K562 (cell line): ENCODE measurements at regions not wholly inside any gene's neighbourhood (a gene's known extent, or its start where the extent isn't known, plus 50 kb on each side); places are given as distances from the start of the nearest gene placed in this dataset.

Experiments
- ATF1 ChIP-seq, 2 experiments: fragments of 450-650 bp in 1 of 2; IDR thresholded peaks; 2 replicates each; pipeline ENCODE4 v1.6.1; 2016; ENCODE audit warnings: missing compliant biosample characterization in 1 of 2, missing genetic modification characterization in 1 of 2
- BDP1 ChIP-seq: IDR thresholded peaks from 3 replicates; pipeline ENCODE4 v1.6.1; 2011; ENCODE audit not compliant: insufficient read length, insufficient read depth
- CGGBP1 ChIP-seq: fragments of 250-450 bp; sonication (Bioruptor Pico); IDR thresholded peaks from 2 replicates; pipeline ENCODE4 v1.9.0; 2021; ENCODE audit warnings: mild to moderate bottlenecking
- CHCHD3 ChIP-seq: fragments of 250-450 bp; sonication (Bioruptor Pico); IDR thresholded peaks from 2 replicates; pipeline ENCODE4 v2.1.2; 2022; ENCODE audit warnings: mild to moderate bottlenecking
- DDX20 ChIP-seq: fragments of 450-650 bp; IDR thresholded peaks from 2 replicates; pipeline ENCODE4 v1.6.1; 2016; ENCODE audit warnings: missing genetic modification characterization, low read depth, mild to moderate bottlenecking, missing compliant biosample characterization, moderate library complexity
- ELF1 ChIP-seq: fragments of 200-800 bp; sonication (Bioruptor generic); IDR thresholded peaks from 2 replicates; pipeline ENCODE4 v1.6.1; 2016; ENCODE audit warnings: missing genetic modification characterization, missing compliant biosample characterization
- ETS2 ChIP-seq: IDR thresholded peaks from 2 replicates; pipeline ENCODE4 v1.6.1; 2016; ENCODE audit warnings: borderline replicate concordance, missing genetic modification characterization, mild to moderate bottlenecking, moderate library complexity, missing compliant biosample characterization; ENCODE audit not compliant: poor library complexity, severe bottlenecking
- HDAC6 ChIP-seq: IDR thresholded peaks from 2 replicates; pipeline ENCODE4 v1.6.1; 2012; ENCODE audit warnings: low read depth, mild to moderate bottlenecking, control low read depth, inconsistent platforms, low read length, moderate library complexity
- HIVEP1 ChIP-seq: fragments of 250-450 bp; sonication (Bioruptor Pico); IDR thresholded peaks from 2 replicates; pipeline ENCODE4 v1.4.0; 2020; ENCODE audit warnings: mild to moderate bottlenecking
- LCOR ChIP-seq: sonication (generic); formaldehyde crosslinking; IDR thresholded peaks from 2 replicates; pipeline ENCODE4 v1.8.0; 2022; ENCODE audit warnings: mild to moderate bottlenecking, missing genetic modification reagents
- MAFG ChIP-seq: fragments of 450-650 bp; conservative IDR thresholded peaks from 2 replicates; pipeline ENCODE4 v1.6.1; 2016; ENCODE audit warnings: missing genetic modification characterization, missing compliant biosample characterization
- MCM7 ChIP-seq, 2 experiments: fragments of 450-650 bp; IDR thresholded peaks; 2 replicates each; pipeline ENCODE4 v1.6.1; 2016 to 2018
- NCOA2 ChIP-seq, 2 experiments: fragments of 450-650 bp; IDR thresholded peaks; 2 replicates each; pipeline ENCODE4 v1.6.1; 2018; ENCODE audit warnings: mild to moderate bottlenecking in 2 of 2, moderate library complexity in 1 of 2; ENCODE audit not compliant: partially characterized antibody in 2 of 2
- NR4A1 ChIP-seq, 2 experiments: fragments of 250-450 bp in 1 of 2; fragments of 450-650 bp in 1 of 2; sonication (Bioruptor Pico) in 1 of 2; IDR thresholded peaks; 2 replicates each; pipeline versions ENCODE4 v1.4.0 to v1.6.1; 2016 to 2020; ENCODE audit warnings: mild to moderate bottlenecking in 2 of 2, missing compliant biosample characterization in 1 of 2, missing genetic modification characterization in 1 of 2, moderate library complexity in 1 of 2
- PCBP1 ChIP-seq: fragments of 200-400 bp; formaldehyde crosslinking; IDR thresholded peaks from 2 replicates; pipeline ENCODE4 v1.6.1; 2018; ENCODE audit warnings: mild to moderate bottlenecking, low read depth, low read length; ENCODE audit not compliant: poor library complexity, severe bottlenecking
- SMARCA5 ChIP-seq: fragments of 450-650 bp; IDR thresholded peaks from 2 replicates; pipeline ENCODE4 v1.6.1; 2016
- SP1 ChIP-seq: sonication (generic); formaldehyde crosslinking; IDR thresholded peaks from 2 replicates; pipeline ENCODE4 v1.8.1; 2022; ENCODE audit warnings: mild to moderate bottlenecking, missing genetic modification reagents
- TAF1 ChIP-seq: IDR thresholded peaks from 2 replicates; pipeline ENCODE4 v1.6.1; 2011; ENCODE audit warnings: mild to moderate bottlenecking, low read length, moderate library complexity; ENCODE audit not compliant: insufficient read depth, control insufficient read depth, severe bottlenecking; ENCODE audit errors: extremely low read depth
- TEAD2 ChIP-seq: fragments of 450-650 bp; IDR thresholded peaks from 2 replicates; pipeline ENCODE4 v1.6.1; 2016; ENCODE audit warnings: missing genetic modification characterization, control low read depth, missing compliant biosample characterization
- ZC3H11A ChIP-seq: IDR thresholded peaks from 2 replicates; pipeline ENCODE4 v1.6.1; 2012; ENCODE audit warnings: low read depth, low read length, improper control_type of control experiment
- ZFPM2 ChIP-seq: fragments of 250-450 bp; sonication (Bioruptor Pico); IDR thresholded peaks from 2 replicates; pipeline ENCODE4 v1.5.1; 2022; ENCODE audit warnings: mild to moderate bottlenecking
- ZKSCAN3 ChIP-seq: fragments of 250-450 bp; sonication (Bioruptor Pico); IDR thresholded peaks from 2 replicates; pipeline ENCODE4 v1.4.0; 2020
- ZKSCAN8 ChIP-seq: fragments of 200-800 bp; sonication (Bioruptor generic); IDR thresholded peaks from 2 replicates; pipeline ENCODE4 v1.6.1; 2016; ENCODE audit warnings: missing genetic modification characterization, missing compliant biosample characterization
- ZNF121 ChIP-seq: sonication (generic); formaldehyde crosslinking; conservative IDR thresholded peaks from 2 replicates; pipeline ENCODE4 v1.8.0; 2022; ENCODE audit warnings: missing genetic modification reagents
- ZNF184 ChIP-seq: sonication (generic); formaldehyde crosslinking; IDR thresholded peaks from 2 replicates; pipeline ENCODE4 v1.5.0; 2020; ENCODE audit warnings: missing genetic modification reagents
- ZNF408 ChIP-seq: fragments of 250-450 bp; sonication (Bioruptor Pico); IDR thresholded peaks from 2 replicates; pipeline ENCODE4 v1.4.0; 2020; ENCODE audit warnings: low read depth, mild to moderate bottlenecking, moderate library complexity
- TF ChIP-seq, protein P1 (sequence below), 2 experiments: fragments of 450-650 bp; IDR thresholded peaks; 2 replicates each; pipeline ENCODE4 v1.6.1; 2018; ENCODE audit warnings: mild to moderate bottlenecking in 2 of 2, low read depth in 1 of 2; ENCODE audit not compliant: partially characterized antibody in 2 of 2

DNA sequence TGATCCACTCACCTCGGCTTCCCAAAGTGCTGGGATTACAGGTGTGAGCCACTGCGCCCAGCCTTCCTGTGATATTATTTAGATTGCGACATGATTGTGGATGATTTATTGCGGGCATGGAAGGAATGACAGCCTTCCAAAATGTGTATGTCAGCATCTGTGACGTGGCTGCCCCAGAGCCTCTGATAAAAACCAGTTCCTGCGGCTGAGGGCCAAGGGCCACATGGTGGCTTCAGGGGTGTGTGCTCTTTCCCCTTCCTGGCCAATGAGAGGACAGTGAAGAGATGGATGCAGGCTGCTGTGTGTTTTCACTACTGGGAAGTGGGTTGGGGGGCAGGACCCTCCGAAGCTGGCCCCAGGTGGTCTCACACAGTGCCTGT lies 57.4 kb upstream of the HGFAC start (continued):
- no peak for TF ChIP-seq HIVEP1 (CRISPR knock-in tag)
- TF ChIP-seq MAFG: peak; percentile 30; the same call in 1 of the 2 replicates
- TF ChIP-seq, protein P1, sequence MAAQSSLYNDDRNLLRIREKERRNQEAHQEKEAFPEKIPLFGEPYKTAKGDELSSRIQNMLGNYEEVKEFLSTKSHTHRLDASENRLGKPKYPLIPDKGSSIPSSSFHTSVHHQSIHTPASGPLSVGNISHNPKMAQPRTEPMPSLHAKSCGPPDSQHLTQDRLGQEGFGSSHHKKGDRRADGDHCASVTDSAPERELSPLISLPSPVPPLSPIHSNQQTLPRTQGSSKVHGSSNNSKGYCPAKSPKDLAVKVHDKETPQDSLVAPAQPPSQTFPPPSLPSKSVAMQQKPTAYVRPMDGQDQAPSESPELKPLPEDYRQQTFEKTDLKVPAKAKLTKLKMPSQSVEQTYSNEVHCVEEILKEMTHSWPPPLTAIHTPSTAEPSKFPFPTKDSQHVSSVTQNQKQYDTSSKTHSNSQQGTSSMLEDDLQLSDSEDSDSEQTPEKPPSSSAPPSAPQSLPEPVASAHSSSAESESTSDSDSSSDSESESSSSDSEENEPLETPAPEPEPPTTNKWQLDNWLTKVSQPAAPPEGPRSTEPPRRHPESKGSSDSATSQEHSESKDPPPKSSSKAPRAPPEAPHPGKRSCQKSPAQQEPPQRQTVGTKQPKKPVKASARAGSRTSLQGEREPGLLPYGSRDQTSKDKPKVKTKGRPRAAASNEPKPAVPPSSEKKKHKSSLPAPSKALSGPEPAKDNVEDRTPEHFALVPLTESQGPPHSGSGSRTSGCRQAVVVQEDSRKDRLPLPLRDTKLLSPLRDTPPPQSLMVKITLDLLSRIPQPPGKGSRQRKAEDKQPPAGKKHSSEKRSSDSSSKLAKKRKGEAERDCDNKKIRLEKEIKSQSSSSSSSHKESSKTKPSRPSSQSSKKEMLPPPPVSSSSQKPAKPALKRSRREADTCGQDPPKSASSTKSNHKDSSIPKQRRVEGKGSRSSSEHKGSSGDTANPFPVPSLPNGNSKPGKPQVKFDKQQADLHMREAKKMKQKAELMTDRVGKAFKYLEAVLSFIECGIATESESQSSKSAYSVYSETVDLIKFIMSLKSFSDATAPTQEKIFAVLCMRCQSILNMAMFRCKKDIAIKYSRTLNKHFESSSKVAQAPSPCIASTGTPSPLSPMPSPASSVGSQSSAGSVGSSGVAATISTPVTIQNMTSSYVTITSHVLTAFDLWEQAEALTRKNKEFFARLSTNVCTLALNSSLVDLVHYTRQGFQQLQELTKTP (IDR thresholded peaks at IDR 0.05; ENCODE audit: low read depth in 1 of 2, partially characterized antibody in 2 of 2): no peak
- no peak for TF ChIP-seq ZKSCAN8 (CRISPR knock-in tag)
- no peak for TF ChIP-seq SMARCA5
- no peak for TF ChIP-seq CGGBP1 (CRISPR knock-in tag)
- TF ChIP-seq ELF1: no peak
- TF ChIP-seq ZKSCAN3: no peak
- TF ChIP-seq TEAD2 (tag): no peak
- no peak for TF ChIP-seq DDX20 (tag)
- TF ChIP-seq ZNF184: no peak
- no peak for TF ChIP-seq HDAC6
- no peak for TF ChIP-seq BDP1
- TF ChIP-seq ETS2 (tag): no peak
- no peak for TF ChIP-seq ZNF408 (CRISPR knock-in tag)
- no peak for TF ChIP-seq ZNF121 (CRISPR knock-in tag)
- no peak for TF ChIP-seq LCOR (CRISPR knock-in tag)
- TF ChIP-seq MCM7 (IDR thresholded peaks at IDR 0.05): no peak
- no peak for TF ChIP-seq ATF1 (CRISPR knock-in tag; IDR thresholded peaks at IDR 0.05)
- TF ChIP-seq ATF1 (tag; IDR thresholded peaks at IDR 0.05): peak; percentile 45; the same call in 1 of the 2 replicates
- TF ChIP-seq SP1 (CRISPR knock-in tag): no peak
- TF ChIP-seq TAF1: no peak
- no peak for TF ChIP-seq PCBP1
- TF ChIP-seq ZC3H11A: no peak
- no peak for TF ChIP-seq NCOA2 (IDR thresholded peaks at IDR 0.05; ENCODE audit: partially characterized antibody in 2 of 2)
- TF ChIP-seq ZFPM2 (CRISPR knock-in tag): no peak
- TF ChIP-seq NR4A1 (CRISPR knock-in tag; IDR thresholded peaks at IDR 0.05): no peak
- no peak for TF ChIP-seq NR4A1 (tag; IDR thresholded peaks at IDR 0.05)
- no peak for TF ChIP-seq CHCHD3
